EL (cell line): ENCODE measurements at regions not wholly inside any gene's neighbourhood (a gene's known extent, or its start where the extent isn't known, plus 50 kb on each side); places are given as distances from the start of the nearest gene placed in this dataset.
"Not testable (repeated sequence)": the region's sequence is repeated elsewhere in the genome, so short reads cannot be mapped to it uniquely, and the experiment has no call there.

Source experiments
- DNase-seq: peaks from one replicate; pipeline ENCODE4 v3.0.0-alpha.2; 2016

DNA sequence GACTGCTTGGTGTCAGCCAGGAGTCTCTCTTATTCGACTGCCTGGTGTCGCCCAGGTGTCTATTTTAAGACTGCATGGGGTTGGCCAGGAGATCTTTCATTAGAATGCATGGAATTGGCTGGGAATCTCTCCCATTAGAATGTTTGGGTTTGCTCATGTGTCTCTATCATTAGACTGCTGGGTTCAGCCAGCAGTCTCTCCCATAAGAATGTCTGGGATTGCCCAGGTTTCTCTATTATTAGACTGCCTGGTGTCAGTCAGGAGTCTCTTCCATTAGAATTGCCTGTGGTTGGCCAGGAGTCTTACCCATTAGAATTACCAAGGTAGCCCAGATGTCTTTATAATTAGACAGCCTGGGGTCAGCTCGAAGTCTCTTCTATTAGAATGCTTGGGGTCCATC lies 1496.0 kb downstream of the UQCRFS1 start:
- no peak for DNase-seq

DNA sequence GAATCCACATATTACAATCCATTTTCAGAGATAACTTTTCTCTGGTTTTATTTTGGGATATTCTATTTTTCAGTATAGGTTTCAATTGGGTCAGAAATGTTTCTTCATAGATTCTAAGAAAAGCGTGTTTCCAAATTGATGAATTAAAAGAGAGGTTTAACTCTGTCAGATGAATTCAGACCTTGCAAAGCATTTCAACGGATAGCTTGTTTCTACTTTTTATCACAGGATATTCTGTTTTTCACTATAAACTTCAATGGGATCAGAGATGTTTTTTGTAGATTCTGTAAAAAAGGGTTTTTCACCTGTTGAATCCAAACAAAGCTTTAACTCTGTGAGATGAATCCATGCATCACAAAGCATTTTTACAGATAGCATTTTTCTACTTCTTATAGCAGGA lies 1498.1 kb downstream of the UQCRFS1 start:
- DNase-seq = no peak

DNA sequence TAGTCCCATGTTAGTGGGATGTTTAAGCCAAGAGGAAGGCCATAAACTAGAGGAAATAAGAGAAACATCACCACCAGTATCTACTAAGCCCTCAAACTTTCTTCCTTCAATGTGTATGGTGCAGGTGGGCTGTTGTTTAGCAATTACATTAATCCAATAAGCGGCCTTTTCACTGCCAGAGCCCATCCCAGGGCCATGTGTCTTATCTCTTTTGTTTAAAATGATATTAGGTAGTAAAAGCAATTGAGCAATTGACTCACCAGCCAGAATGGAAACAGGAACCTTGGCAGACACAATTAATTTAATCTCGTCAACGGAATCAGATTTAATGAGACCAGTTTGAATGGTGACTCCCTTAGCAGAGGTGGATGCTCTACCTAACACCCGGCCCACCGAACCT lies 1503.5 kb downstream of the UQCRFS1 start:
- DNase-seq = no peak

DNA sequence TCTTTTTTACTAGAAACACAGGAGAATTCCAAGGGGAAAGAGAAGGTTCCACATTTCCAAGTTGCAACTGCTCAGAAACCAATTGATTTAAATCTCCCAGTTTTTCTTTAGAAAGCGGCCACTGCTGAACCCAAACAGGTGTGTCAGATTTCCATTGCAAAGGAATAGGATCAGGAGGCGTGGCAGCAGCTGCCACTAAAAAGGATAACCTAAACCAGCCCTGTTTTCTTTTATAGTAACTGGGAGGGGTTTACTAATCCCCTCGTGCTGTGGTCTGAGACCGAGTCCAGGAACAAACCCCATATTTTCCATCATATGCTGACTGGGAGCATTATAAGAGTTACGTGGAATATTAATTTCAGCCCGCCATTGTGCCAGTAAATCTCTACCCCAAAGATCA lies 1504.0 kb downstream of the UQCRFS1 start:
- DNase-seq = not testable (repeated sequence)

DNA sequence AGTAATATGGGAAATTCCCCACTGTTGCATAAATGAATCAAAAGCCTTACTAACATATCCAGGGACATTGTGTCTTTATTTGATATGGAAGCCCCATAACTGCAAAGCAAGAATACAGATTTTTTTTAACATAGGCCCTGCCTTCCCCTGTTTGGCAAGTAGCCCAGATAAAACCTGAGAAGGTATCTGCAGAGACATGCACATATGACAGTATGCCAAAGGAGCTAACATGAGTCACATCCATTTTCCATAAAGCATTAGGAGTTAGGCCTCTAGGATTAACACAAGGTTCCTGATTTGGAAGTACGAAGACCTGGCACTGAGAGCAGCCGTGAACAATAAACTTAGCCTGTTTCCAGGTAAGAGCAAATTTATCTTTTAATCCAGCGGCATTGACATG lies 1505.9 kb downstream of the UQCRFS1 start:
- DNase-seq = not testable (repeated sequence)

DNA sequence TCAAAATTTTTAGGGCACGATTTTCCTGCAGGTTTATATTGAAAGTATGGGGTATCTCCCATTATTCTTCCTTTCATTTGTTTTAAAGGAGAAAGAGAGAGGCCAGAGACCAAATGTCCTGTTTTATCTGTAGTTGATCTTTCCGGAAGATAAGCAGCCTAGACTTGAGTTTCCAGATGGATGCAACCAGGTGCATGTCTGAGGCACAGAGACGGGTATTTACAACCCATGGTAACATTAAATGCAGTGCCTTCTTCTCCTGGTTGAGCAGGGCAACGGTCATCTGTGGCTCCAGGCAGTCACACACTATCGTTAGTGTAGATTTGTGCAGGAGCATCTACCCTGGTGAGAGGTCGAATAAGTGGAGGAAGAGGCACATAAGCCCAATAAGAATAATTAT lies 1507.1 kb downstream of the UQCRFS1 start:
- no peak for DNase-seq

DNA sequence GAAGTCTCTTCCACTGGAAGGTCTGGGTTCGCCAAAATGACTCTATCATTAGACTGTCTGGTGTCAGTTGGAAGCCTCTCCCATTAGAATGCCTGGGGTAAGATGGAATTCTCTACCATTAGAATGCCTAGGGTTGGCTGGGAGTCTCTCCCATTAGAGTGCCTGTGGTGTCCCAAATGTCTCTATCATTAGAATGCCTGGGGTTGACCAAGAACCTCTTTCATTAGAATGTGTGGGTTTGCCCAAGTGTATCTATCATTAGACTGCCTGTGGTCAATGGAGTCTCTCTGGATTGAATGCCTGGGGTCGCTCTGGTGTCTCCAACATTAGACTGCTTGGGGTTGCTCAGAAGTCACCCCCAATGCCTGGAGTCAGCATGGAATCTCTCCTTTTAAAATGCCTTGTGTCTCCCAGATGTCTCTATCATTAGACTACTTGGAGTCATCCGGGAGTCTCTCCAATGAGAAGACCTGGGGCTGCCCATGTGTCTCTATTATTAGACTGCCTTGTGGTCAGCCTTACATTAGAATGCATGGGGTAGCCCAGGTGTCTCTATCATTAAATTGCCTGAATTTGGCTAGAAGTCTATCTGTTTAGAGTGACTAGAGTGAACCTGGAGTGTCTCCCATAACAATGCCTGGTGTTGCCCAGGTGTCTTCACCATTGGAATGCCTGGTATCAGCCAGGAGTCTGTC lies 1518.4 kb downstream of the UQCRFS1 start:
- DNase-seq = no peak

DNA sequence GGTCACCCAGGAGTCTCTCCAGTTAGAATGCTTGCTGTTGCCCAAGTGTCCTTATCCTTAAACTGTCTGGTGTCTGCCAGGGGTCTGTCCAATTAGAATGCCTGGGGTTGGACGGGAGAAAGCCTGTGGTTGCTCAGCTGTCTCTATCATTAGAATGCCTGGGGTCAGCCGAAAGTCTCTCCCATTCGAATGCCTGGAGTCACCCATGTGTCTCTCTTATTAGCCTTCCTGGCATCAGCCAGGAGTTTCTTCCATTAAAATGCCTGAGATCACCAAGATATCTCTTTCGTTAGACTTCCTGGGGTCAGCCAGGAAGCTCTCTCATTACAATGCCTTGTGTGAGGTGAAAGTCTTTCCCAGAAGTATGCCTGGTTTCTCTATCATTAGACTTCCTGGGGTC lies 1521.0 kb downstream of the UQCRFS1 start:
- no peak for DNase-seq

DNA sequence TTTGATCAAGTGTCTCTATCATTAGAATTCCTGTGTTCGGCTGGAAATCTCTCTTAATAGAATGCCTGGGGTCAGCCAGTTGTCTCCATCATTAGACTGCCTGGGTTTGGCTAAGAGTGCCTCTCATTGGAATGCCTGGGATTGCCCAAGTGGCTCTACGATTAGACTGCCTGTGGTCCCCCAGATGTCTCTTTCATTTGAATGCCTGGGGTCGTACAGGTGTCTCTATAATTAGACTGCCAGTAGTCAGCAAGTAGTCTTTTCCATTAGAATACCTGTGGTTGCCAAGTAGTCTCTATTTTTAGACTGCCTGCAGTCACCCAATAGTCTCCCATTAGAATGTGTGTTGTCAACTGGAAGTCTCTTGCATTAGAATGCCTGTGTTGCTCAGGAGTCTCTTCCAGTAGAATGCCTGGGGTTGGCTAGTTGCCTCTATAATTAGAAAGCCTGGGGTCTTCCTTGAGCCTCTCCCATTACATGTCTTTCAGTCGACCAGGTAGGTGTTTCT lies 1523.2 kb downstream of the UQCRFS1 start:
- DNase-seq = no peak

DNA sequence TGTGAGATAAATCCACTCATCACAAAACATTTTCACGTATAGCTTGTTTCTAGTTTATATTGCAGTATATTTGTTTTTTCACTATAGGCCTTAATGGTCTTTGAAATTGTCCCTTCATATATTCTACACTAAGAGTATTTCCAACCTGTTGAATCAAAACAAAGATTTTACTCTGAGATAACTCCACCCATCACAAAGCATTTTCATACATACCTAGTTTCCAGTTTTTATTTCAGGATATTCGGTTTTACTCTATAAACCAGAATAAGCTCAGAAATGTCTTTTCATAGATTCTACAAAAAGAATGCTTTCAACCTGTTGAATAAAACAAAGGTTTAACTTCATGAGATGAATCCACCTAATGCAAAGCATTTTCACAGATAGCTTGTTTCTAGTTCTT lies 1528.7 kb downstream of the UQCRFS1 start:
- DNase-seq = no peak

DNA sequence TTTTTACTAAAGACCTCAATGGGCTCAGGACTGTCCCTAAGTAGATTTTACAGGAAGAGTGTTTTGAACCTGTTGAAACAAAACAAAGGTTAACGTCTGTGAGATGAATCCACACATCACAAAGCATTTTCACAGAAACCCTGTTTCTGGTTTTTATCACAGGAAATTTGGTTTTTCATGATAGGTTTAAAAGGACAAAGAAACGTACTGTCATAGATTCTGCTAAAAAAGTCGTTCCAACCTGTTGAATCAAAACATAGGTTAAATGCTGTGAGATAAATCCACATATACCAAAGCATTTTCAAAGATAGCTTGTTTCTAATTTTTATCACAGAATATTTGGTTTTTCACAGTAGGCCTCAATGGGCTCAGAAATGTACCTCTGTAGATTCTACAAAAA lies 1531.0 kb downstream of the UQCRFS1 start:
- no peak for DNase-seq

DNA sequence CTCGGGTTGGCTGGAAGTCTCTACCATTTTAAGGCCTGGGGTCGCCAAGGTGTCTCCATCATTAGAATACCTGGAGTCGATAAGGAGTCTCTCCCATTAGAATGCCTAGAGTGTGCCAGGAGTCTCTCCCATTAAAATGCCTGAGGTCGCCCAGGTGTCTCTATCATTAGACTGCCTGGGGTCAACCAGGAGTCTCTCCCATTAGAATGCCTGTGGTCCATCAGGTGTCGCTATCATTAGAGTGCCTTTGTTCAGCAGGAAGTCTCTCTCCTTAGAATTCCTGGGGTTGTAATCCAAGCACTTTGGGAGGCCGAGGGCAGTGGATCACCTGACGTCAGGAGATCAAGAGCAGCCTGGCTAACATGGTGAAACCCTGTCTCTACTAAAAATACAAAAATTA lies 1533.0 kb downstream of the UQCRFS1 start:
- DNase-seq = no peak

DNA sequence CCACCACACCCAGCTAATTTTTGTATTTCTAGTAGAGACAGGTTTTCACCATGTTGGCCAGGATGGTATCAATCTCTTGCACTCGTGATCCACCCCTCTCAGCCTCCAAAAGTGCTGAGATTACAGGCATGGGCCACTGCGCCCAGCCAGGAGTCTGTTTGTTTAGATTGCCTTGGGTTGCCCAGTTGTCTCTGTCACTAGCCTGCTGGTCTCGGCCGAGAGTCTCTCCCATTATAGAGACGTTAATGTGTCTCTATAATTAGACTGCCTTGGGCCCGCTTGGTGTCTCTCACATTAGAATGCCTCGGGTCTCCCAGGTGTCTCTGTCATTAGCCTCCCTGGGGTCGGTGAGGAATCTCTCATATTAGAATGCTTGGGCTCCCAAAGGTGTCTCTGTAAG lies 1533.6 kb downstream of the UQCRFS1 start:
- DNase-seq = no peak

DNA sequence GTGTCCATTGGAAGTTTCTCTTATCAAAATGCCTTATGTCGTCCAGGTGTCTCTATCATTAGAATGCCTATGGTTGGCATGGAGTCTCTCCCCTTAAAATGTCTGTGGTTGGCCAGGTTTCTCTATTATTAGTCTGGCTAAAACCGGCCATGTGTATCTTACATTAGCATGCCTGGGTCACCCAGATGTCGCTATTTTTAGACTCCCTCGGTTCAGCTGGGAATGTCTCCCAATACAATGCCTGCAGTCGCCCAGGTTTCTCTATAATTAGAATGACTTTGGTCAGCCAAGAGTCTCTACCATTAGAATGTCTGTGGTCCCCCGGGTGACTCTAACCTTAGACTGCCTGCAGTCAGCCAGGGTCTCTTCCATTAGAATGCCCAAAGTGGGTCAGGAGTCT lies 1536.1 kb downstream of the UQCRFS1 start:
- no peak for DNase-seq

DNA sequence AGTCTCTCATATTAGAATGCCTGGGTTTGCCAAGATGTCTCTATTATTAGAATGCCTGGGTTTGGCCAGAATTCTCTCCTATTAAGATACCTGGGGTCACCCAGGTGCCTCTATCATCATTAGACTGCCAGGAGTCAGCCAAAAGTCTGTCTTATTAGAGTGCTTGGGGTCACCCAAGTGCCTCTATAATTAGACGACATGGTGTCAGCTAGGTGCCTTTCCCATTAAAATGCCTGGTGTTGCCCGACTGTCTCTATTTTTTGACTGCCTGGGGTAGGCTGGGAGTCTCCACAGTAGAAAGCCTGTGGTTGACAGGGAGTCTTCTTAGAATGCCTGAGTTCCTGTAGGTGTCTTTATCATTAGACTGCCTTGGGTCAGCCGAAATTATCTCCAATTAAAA lies 1536.6 kb downstream of the UQCRFS1 start:
- DNase-seq = no peak

DNA sequence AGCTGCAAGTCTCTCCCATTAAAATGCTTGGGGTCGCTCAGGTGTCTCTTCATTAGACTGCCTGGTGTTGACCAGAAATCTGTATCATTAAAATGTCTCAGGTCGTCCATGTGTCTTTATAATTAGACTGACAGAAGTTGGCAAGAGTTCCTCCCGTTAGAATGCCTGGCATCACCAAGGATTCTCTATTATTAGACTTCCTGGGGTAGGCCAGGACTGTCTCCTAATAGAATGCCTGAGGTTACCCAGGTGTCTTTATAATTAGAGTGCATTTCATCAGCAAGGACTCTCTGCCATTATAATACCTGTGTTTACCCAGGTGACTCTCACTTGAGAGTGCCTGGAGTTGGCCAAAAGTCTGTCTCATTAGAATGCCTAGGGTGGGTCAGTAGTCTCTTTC lies 1537.2 kb downstream of the UQCRFS1 start:
- DNase-seq = no peak

DNA sequence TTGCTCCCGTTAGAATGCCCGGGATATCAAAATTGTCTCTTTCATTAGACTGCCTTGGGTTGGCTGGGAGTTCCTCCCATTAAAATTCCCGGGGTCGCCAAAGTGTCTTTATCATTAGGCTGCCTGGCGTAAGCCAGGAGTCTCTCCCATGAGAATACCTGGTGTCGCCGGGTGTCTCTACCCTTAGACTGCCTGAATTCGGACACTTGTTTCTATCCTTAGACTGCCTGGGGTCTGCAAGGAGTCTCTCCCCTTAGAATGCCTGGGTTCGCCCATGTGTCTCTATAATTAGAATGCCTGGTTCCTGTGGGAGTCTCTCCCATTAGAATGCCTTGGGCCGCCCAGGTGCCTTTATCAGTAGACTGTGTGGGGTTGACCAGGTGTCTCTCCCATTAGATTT lies 1538.2 kb downstream of the UQCRFS1 start:
- DNase-seq = no peak

DNA sequence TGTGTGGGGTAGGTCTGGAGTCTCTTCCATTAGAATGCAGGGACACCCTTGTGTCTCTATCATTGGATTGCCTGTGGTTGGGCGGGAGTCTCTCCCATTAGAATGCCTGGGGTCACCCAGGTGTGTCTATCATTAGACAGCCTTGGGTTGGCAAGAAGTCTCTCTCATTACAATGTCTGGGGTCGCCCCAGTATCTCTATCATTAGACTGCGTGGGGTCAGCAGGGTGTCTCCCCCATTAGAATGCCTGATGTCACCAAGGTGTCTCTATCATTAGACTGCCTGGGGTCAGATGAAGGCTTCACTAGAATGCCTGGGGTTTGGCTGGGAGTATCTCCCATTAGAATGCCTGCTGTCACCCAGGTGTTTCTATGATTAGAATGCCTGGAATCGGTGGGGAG lies 1539.0 kb downstream of the UQCRFS1 start:
- DNase-seq = no peak

DNA sequence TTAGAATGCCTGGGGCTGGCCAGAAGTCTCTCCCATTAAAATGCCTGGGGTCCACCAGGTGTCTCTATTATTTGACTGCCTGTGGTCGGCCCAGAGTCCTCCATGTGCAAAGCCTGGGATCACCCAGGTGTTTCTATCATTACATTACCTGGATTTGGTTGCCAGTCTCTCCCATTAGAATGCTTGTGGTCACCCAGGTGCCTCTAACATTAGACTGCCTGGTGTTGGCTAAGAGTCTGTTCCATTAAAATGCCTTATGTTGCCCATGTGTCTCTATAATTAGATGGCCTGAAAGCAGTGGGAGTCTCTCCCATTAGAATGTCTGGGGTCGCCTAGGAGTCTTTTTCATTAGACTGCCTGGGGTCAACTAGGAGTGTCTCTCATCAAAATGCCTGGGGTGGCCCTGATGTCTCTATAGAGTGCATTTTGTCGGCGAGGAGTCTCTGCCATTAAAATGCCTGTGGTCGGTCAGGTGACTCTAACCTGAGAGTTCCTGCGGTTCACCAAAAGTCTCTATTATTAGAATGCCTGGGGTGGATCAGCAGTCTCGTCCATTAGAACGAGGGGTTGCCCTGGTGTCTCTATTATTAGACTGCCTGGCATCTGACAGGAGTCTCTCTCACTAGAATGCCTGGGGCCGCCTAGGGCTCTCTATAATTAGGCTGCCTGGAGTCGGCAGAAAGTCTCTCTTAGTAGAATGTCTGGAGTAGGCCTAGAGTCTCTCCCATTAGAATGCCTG lies 1540.5 kb downstream of the UQCRFS1 start:
- no peak for DNase-seq

DNA sequence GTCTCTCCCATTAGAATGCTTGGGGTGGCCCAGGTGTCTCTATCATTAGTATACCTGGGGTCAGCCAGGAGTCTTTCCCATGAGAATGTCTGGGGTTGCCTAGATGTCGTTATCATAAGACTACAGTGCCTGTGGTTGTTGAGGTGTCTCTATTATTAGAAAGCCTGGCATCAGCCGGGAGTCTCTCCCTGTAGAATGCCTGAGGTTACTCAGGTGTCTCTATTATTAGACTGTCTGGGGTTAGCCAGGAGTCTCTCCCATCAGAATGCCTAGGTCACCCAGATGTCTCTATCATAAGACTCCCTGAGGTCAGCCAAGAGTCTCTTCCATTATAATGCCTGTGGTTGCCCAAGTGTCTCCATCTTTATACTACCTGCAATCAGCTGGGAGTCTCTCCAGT lies 1541.1 kb downstream of the UQCRFS1 start:
- no peak for DNase-seq

DNA sequence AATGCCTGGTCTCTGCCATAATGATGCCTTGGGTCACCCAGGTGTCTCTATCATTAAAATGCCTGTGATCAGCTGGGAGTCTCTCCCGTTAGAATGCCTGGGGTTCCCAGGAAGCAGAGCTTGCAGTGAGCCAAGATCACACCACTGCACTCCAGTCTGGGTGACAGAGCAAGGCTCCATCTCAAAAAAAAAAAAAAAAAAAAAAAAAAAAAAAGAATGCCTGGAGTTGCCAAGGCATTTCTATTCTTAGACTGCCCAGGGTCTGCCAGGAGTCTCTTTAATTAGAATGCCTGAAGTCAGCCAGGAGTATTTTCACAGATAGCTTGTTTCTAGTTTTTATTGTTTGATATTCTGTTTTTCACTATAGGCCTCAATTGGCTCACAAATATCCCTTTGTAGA lies 1552.5 kb downstream of the UQCRFS1 start:
- no peak for DNase-seq

DNA sequence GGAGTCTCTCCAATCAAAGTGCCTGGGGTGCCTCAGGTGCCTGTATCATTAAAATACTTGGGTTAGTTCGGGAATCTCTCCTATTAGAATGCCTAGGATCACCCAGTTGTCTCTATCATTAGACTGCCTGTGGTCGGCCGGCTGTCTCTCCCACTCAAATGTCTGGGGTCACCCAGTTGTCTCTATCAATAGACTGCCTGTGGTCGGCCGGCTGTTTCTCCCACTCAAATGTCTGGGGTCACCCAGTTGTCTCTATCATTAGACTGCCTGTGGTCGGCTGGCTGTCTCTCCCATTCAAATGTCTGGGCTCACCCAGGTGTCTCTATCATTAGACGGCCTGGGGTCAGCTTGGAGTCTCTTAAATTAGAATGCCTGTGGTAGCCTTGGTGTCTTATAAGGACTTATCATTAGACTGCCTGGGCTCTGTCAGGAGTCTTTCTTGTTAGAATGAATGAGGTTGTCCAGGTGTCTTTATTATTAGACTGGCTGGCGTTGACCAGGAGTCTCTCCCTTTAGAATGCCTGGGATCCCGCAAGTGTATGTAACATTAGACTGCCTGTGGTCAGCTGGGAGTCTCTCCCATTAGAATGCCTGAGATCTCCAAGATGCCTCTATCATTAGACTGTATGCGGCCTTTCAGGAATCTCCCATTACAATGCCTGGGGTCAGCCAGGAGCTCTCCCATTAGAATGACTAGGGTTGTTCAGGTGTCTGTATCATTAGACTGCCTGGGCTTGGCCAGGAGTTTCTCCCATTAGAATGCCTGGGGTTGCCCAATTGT lies 1555.5 kb downstream of the UQCRFS1 start:
- no peak for DNase-seq

DNA sequence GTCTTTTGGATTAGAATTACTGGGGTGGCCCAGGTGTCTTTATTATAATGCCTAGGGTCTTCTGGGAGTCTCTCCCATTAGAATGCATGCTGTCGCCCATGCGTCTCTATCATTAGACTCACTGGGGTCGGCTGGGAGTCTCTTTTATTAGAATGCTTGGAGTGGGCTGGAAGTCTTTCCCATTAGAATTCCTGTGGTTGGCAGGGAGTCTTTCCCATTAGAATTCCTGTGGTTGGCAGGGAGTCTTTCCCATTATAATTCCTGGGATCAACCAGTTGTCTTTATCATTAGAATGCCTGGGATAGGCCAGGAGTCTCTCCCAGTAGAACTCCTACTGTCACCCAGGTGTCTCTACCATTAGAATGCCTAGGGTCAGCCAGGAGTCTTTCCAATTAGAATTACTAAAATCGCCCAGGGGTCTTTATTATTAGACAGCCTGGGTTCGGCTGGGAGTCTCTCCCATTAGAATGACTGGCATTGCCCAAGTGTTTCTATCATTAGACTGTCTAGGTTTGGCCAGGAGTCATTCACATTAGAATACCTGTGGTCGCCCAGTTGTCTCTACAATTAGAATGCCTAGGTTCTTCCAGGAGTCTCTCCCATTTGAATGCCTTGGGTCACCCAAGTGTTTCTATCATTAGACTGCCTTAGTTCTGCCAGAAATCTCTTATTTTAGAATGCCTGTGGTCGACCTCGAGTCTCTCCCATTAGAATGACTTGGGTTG lies 1558.5 kb downstream of the UQCRFS1 start:
- DNase-seq = no peak
